ENCODE measurements at regions not wholly inside any gene's neighbourhood (a gene's known extent, or its start where the extent isn't known, plus 50 kb on each side); places are given as distances from the start of the nearest gene placed in this dataset.
A peak's percentile ranks its signal among the peaks of the same experiment; 100 is the strongest.
"Not testable (repeated sequence)": the region's sequence is repeated elsewhere in the genome, so short reads cannot be mapped to it uniquely, and the experiment has no call there.

GRCh38 chr4:57191523-57192034, 81.4 kb upstream of the IGFBP7 start:
- H3K4me1 Mint-ChIP-seq: no peaks in the 10 kb centered on the region
- no peak for ATAC-seq (replicated peaks)
- no peaks in the 10 kb centered on the region for H3K9me3 Mint-ChIP-seq
- peaks cover 18% of the 10 kb centered on the region for H3K27me3 Mint-ChIP-seq
- H3K36me3 Mint-ChIP-seq (ENCODE audit: low read depth): no peaks in the 10 kb centered on the region
- H3K27ac Mint-ChIP-seq: no peak overlapping the region
- H3K4me3 Mint-ChIP-seq: no peak overlapping the region

- Mint-ChIP-seq H3K4me3 (no peak overlapping the region), H3K27ac (no peak overlapping the region), H3K9me3 (no peaks in the 10 kb centered on the region), H3K36me3 (ENCODE audit: low read depth) (no peaks in the 10 kb centered on the region), H3K27me3 (peaks cover 18% of the 10 kb centered on the region), H3K4me1 (no peaks in the 10 kb centered on the region)
- ATAC-seq (replicated peaks): no peak
Measured at GRCh38 chr4:57190601-57191481, 80.7 kb upstream of the IGFBP7 start.

- H3K36me3 Mint-ChIP-seq (ENCODE audit: low read depth): no peaks in the 10 kb centered on the region
- no peak overlapping the region for H3K27ac Mint-ChIP-seq
- no peak overlapping the region for H3K4me3 Mint-ChIP-seq
- H3K4me1 Mint-ChIP-seq: no peaks in the 10 kb centered on the region
- ATAC-seq (replicated peaks): no peak
- H3K27me3 Mint-ChIP-seq: peaks cover 9% of the 10 kb centered on the region
- no peaks in the 10 kb centered on the region for H3K9me3 Mint-ChIP-seq
Measured at GRCh38 chr4:57187246-57187645, 77.1 kb upstream of the IGFBP7 start.

GRCh38 chr4:57184378-57185029, 74.3 kb upstream of the IGFBP7 start:
- no peak for ATAC-seq (replicated peaks)
- Mint-ChIP-seq H3K4me3 (no peak overlapping the region), H3K27ac (no peak overlapping the region), H3K9me3 (no peaks in the 10 kb centered on the region), H3K36me3 (ENCODE audit: low read depth) (no peaks in the 10 kb centered on the region), H3K27me3 (peaks cover 13% of the 10 kb centered on the region), H3K4me1 (no peaks in the 10 kb centered on the region)

- H3K9me3 Mint-ChIP-seq: no peaks in the 10 kb centered on the region
- H3K27ac Mint-ChIP-seq: no peak overlapping the region
- H3K27me3 Mint-ChIP-seq: peaks cover 13% of the 10 kb centered on the region
- no peaks in the 10 kb centered on the region for H3K36me3 Mint-ChIP-seq (ENCODE audit: low read depth)
- ATAC-seq (replicated peaks): no peak
- H3K4me1 Mint-ChIP-seq: no peaks in the 10 kb centered on the region
- no peak overlapping the region for H3K4me3 Mint-ChIP-seq
Measured at GRCh38 chr4:57182132-57182874, 72.1 kb upstream of the IGFBP7 start.

GRCh38 chr4:57173136-57173535, 63.0 kb upstream of the IGFBP7 start:
- not testable (repeated sequence) for ATAC-seq (replicated peaks); H3K27me3 Mint-ChIP-seq; H3K4me3 Mint-ChIP-seq; H3K27ac Mint-ChIP-seq; H3K4me1 Mint-ChIP-seq; H3K9me3 Mint-ChIP-seq; H3K36me3 Mint-ChIP-seq (ENCODE audit: low read depth)

GRCh38 chr4:57172065-57172464, 61.9 kb upstream of the IGFBP7 start:
- Mint-ChIP-seq H3K27me3 (peaks cover 3% of the 10 kb centered on the region), H3K36me3 (ENCODE audit: low read depth) (no peaks in the 10 kb centered on the region), H3K27ac (no peak overlapping the region), H3K4me3 (no peak overlapping the region), H3K9me3 (no peaks in the 10 kb centered on the region), H3K4me1 (no peaks in the 10 kb centered on the region)
- no peak for ATAC-seq (replicated peaks)

GRCh38 chr4:57168982-57169381, 58.8 kb upstream of the IGFBP7 start:
- Mint-ChIP-seq H3K4me3 (no peak overlapping the region), H3K27me3 (peaks cover 20% of the 10 kb centered on the region), H3K27ac (no peak overlapping the region), H3K9me3 (no peaks in the 10 kb centered on the region), H3K4me1 (no peaks in the 10 kb centered on the region), H3K36me3 (ENCODE audit: low read depth) (no peaks in the 10 kb centered on the region)
- ATAC-seq (replicated peaks): no peak

GRCh38 chr4:57163530-57164459, 53.6 kb upstream of the IGFBP7 start:
- peak; percentile 94 for ATAC-seq (replicated peaks)
- Mint-ChIP-seq H3K4me1 (no peaks in the 10 kb centered on the region), H3K27ac (no peak overlapping the region), H3K36me3 (ENCODE audit: low read depth) (no peaks in the 10 kb centered on the region), H3K27me3 (peaks cover 24% of the 10 kb centered on the region), H3K9me3 (no peaks in the 10 kb centered on the region), H3K4me3 (peak overlapping the region; percentile 82)

GRCh38 chr4:57162499-57163019, 52.4 kb upstream of the IGFBP7 start:
- no peak overlapping the region for H3K27ac Mint-ChIP-seq
- H3K4me3 Mint-ChIP-seq: peak overlapping the region; percentile 82
- no peaks in the 10 kb centered on the region for H3K4me1 Mint-ChIP-seq
- peaks cover 26% of the 10 kb centered on the region for H3K27me3 Mint-ChIP-seq
- H3K9me3 Mint-ChIP-seq: no peaks in the 10 kb centered on the region
- H3K36me3 Mint-ChIP-seq (ENCODE audit: low read depth): no peaks in the 10 kb centered on the region
- no peak for ATAC-seq (replicated peaks)

Data from activated T-helper 17 cell treated with anti-CD3 and anti-CD28 coated beads, Interleukin-2, amount 50 U/mL, for 72 hours (primary cell).